Endometrium (tissue), 2 donors: ENCODE measurements at regions not wholly inside any gene's neighbourhood (a gene's known extent, or its start where the extent isn't known, plus 50 kb on each side); places are given as distances from the start of the nearest gene placed in this dataset.
"Not testable (repeated sequence)": the region's sequence is repeated elsewhere in the genome, so short reads cannot be mapped to it uniquely, and the experiment has no call there.

Source experiments
- FAIRE-seq: peaks from 2 replicates; lab custom pipeline; 2012; peaks lifted over from hg19 to GRCh38; lab: Jason Lieb, UNC
- donor health status: control.
- donor health status: control.

GRCh38 chr16:11414815-11415775 is 69.8 kb downstream of the RMI2 start:
- no peak for FAIRE-seq

GRCh38 chr16:11416228-11417001 is 71.2 kb downstream of the RMI2 start:
- FAIRE-seq: no peak

GRCh38 chr16:11417487-11417886 is 72.2 kb downstream of the RMI2 start:
- FAIRE-seq: no peak

- no peak for FAIRE-seq
These were observed 73.2 kb downstream of the RMI2 start for GRCh38 chr16:11418506-11418905.

GRCh38 chr16:11420067-11420466 is 74.8 kb downstream of the RMI2 start:
- not testable (repeated sequence) for FAIRE-seq

- no peak for FAIRE-seq
These were observed 75.6 kb downstream of the RMI2 start for GRCh38 chr16:11420895-11421294.

GRCh38 chr16:11422381-11423314 is 77.4 kb downstream of the RMI2 start:
- no peak for FAIRE-seq

GRCh38 chr16:11423315-11424117 is 78.3 kb downstream of the RMI2 start:
- FAIRE-seq: no peak

- FAIRE-seq: no peak
These were observed 78.8 kb downstream of the RMI2 start for GRCh38 chr16:11424118-11424460.

- FAIRE-seq: no peak
These were observed 79.9 kb downstream of the RMI2 start for GRCh38 chr16:11425140-11425539.

- no peak for FAIRE-seq
These were observed 83.3 kb downstream of the RMI2 start for GRCh38 chr16:11428623-11428953.

GRCh38 chr16:11429123-11429522 is 83.9 kb downstream of the RMI2 start:
- FAIRE-seq: no peak

GRCh38 chr16:11429823-11430222 is 84.6 kb downstream of the RMI2 start:
- FAIRE-seq: no peak

GRCh38 chr16:11430601-11431317 is 85.5 kb downstream of the RMI2 start:
- no peak for FAIRE-seq

- FAIRE-seq: no peak
These were observed 86.7 kb downstream of the RMI2 start for GRCh38 chr16:11431915-11432465.

GRCh38 chr16:11432856-11433395 is 87.7 kb downstream of the RMI2 start:
- FAIRE-seq: no peak

- FAIRE-seq: no peak
These were observed 90.3 kb downstream of the RMI2 start for GRCh38 chr16:11435576-11435975.

- no peak for FAIRE-seq
These were observed 91.8 kb downstream of the RMI2 start for GRCh38 chr16:11437069-11437468.

- no peak for FAIRE-seq
These were observed 94.8 kb downstream of the RMI2 start for GRCh38 chr16:11439790-11440656.
